ENCODE measurements at regions not wholly inside any gene's neighbourhood (a gene's known extent, or its start where the extent isn't known, plus 50 kb on each side); places are given as distances from the start of the nearest gene placed in this dataset.

GRCh38 chr12:16136219-16136988, 141.1 kb downstream of the SLC15A5 start:
- Histone ChIP-seq H3K27ac (ENCODE audit: low read depth, low read length) (no peak overlapping the region), H3K36me3 (ENCODE audit: insufficient read depth, low read length) (no peaks in the 10 kb centered on the region), H3K4me1 (ENCODE audit: insufficient read depth, low read length) (no peaks in the 10 kb centered on the region), H3K9me3 (ENCODE audit: control insufficient read depth in 1 of 2, low read length in 2 of 2) (peaks cover 0 to 13% of the 10 kb centered on the region in 2 donors), H3K27me3 (ENCODE audit: insufficient read depth, low read length) (no peaks in the 10 kb centered on the region), H3K4me3 (ENCODE audit: low read length in 2 of 2) (no peak overlapping the region)
- ChIA-PET CTCF (ENCODE audit: partially characterized antibody) (no interaction called here), POLR2A (ENCODE audit: partially characterized antibody) (no interaction called here)
- no peaks in the 10 kb centered on the region for H3K27me3 Mint-ChIP-seq
- H3K4me1 Mint-ChIP-seq: no peaks in the 10 kb centered on the region
- no peak overlapping the region for H3K4me3 Mint-ChIP-seq
- H3K27ac Mint-ChIP-seq: no peak overlapping the region
- peaks cover 3 to 38% (median 21%) of the 10 kb centered on the region in 8 donors for H3K9me3 Mint-ChIP-seq
- intact Hi-C loops (cut with micrococcal nuclease): no loop called here
- DNase-seq: no peak
- peaks cover 0 to 1% of the 10 kb centered on the region in 2 donors for H3K36me3 Mint-ChIP-seq

- ChIA-PET POLR2A (ENCODE audit: partially characterized antibody) (no interaction called here), CTCF (ENCODE audit: partially characterized antibody) (no interaction called here)
- Mint-ChIP-seq H3K27ac (no peak overlapping the region), H3K9me3 (peaks cover 3 to 38% (median 23%) of the 10 kb centered on the region in 8 donors), H3K27me3 (no peaks in the 10 kb centered on the region), H3K36me3 (peaks cover 0 to 1% of the 10 kb centered on the region in 2 donors), H3K4me3 (no peak overlapping the region), H3K4me1 (no peaks in the 10 kb centered on the region)
- intact Hi-C loops (cut with micrococcal nuclease): no loop called here
- Histone ChIP-seq H3K36me3 (ENCODE audit: insufficient read depth, low read length) (no peaks in the 10 kb centered on the region), H3K4me1 (ENCODE audit: insufficient read depth, low read length) (no peaks in the 10 kb centered on the region), H3K4me3 (ENCODE audit: low read length in 2 of 2) (no peak overlapping the region), H3K27ac (ENCODE audit: low read depth, low read length) (no peak overlapping the region), H3K9me3 (ENCODE audit: control insufficient read depth in 1 of 2, low read length in 2 of 2) (peaks cover 0 to 13% of the 10 kb centered on the region in 2 donors), H3K27me3 (ENCODE audit: insufficient read depth, low read length) (no peaks in the 10 kb centered on the region)
- no peak for DNase-seq
Observed at GRCh38 chr12:16135323-16135722, 142.2 kb downstream of the SLC15A5 start.

- intact Hi-C loops (cut with micrococcal nuclease): no loop called here
- Mint-ChIP-seq H3K27ac (no peak overlapping the region), H3K27me3 (no peaks in the 10 kb centered on the region), H3K9me3 (peaks cover 0 to 39% (median 25%) of the 10 kb centered on the region in 8 donors), H3K4me1 (no peaks in the 10 kb centered on the region), H3K4me3 (no peak overlapping the region), H3K36me3 (peaks cover 0 to 1% of the 10 kb centered on the region in 2 donors)
- CTCF ChIA-PET (ENCODE audit: partially characterized antibody): no interaction called here
- Histone ChIP-seq H3K4me3 (ENCODE audit: low read length in 2 of 2) (no peak overlapping the region), H3K27ac (ENCODE audit: low read depth, low read length) (no peak overlapping the region), H3K4me1 (ENCODE audit: insufficient read depth, low read length) (no peaks in the 10 kb centered on the region), H3K9me3 (ENCODE audit: control insufficient read depth in 1 of 2, low read length in 2 of 2) (peaks cover 0 to 13% of the 10 kb centered on the region in 2 donors), H3K27me3 (ENCODE audit: insufficient read depth, low read length) (no peaks in the 10 kb centered on the region), H3K36me3 (ENCODE audit: insufficient read depth, low read length) (no peaks in the 10 kb centered on the region)
- POLR2A ChIA-PET (ENCODE audit: partially characterized antibody): no interaction called here
- no peak for DNase-seq
Observed at GRCh38 chr12:16130343-16130742, 147.1 kb downstream of the SLC15A5 start.

GRCh38 chr12:16121953-16122352, 155.5 kb downstream of the SLC15A5 start:
- ChIA-PET CTCF (ENCODE audit: partially characterized antibody) (no interaction called here), POLR2A (ENCODE audit: partially characterized antibody) (no interaction called here)
- Mint-ChIP-seq H3K36me3 (no peaks in the 10 kb centered on the region), H3K27ac (no peak overlapping the region), H3K27me3 (no peaks in the 10 kb centered on the region), H3K9me3 (peaks cover 0 to 4% (median under 1%) of the 10 kb centered on the region in 8 donors), H3K4me3 (no peak overlapping the region), H3K4me1 (no peaks in the 10 kb centered on the region)
- H3K27ac ChIP-seq (ENCODE audit: low read depth, low read length): no peak overlapping the region
- no peak overlapping the region for H3K4me3 ChIP-seq (ENCODE audit: low read length in 2 of 2)
- no peaks in the 10 kb centered on the region for H3K27me3 ChIP-seq (ENCODE audit: insufficient read depth, low read length)
- H3K4me1 ChIP-seq (ENCODE audit: insufficient read depth, low read length): no peaks in the 10 kb centered on the region
- H3K9me3 ChIP-seq (ENCODE audit: control insufficient read depth in 1 of 2, low read length in 2 of 2): no peaks in the 10 kb centered on the region
- intact Hi-C loops (cut with micrococcal nuclease): no loop called here
- DNase-seq: no peak
- H3K36me3 ChIP-seq (ENCODE audit: insufficient read depth, low read length): no peaks in the 10 kb centered on the region

- H3K36me3 ChIP-seq (ENCODE audit: insufficient read depth, low read length): no peaks in the 10 kb centered on the region
- ChIA-PET POLR2A (ENCODE audit: partially characterized antibody) (no interaction called here), CTCF (ENCODE audit: partially characterized antibody) (no interaction called here)
- Mint-ChIP-seq H3K4me3 (no peak overlapping the region), H3K27me3 (no peaks in the 10 kb centered on the region), H3K4me1 (no peaks in the 10 kb centered on the region), H3K9me3 (peaks cover 0 to 2% (median under 1%) of the 10 kb centered on the region in 8 donors), H3K36me3 (no peaks in the 10 kb centered on the region), H3K27ac (no peak overlapping the region)
- no peak for DNase-seq
- intact Hi-C loops (cut with micrococcal nuclease): no loop called here
- H3K4me3 ChIP-seq (ENCODE audit: low read length in 2 of 2): no peak overlapping the region
- no peaks in the 10 kb centered on the region for H3K9me3 ChIP-seq (ENCODE audit: control insufficient read depth in 1 of 2, low read length in 2 of 2)
- no peak overlapping the region for H3K27ac ChIP-seq (ENCODE audit: low read depth, low read length)
- H3K27me3 ChIP-seq (ENCODE audit: insufficient read depth, low read length): no peaks in the 10 kb centered on the region
- no peaks in the 10 kb centered on the region for H3K4me1 ChIP-seq (ENCODE audit: insufficient read depth, low read length)
Observed at GRCh38 chr12:16119618-16120415, 157.7 kb downstream of the SLC15A5 start.

- intact Hi-C loops (cut with micrococcal nuclease): no loop called here
- H3K27me3 ChIP-seq (ENCODE audit: insufficient read depth, low read length): no peaks in the 10 kb centered on the region
- no peaks in the 10 kb centered on the region for H3K9me3 ChIP-seq (ENCODE audit: control insufficient read depth in 1 of 2, low read length in 2 of 2)
- H3K4me3 ChIP-seq (ENCODE audit: low read length in 2 of 2): no peak overlapping the region
- H3K4me3 Mint-ChIP-seq: no peak overlapping the region
- H3K4me1 Mint-ChIP-seq: no peaks in the 10 kb centered on the region
- no peak overlapping the region for H3K27ac ChIP-seq (ENCODE audit: low read depth, low read length)
- peaks cover 0 to 2% (median under 1%) of the 10 kb centered on the region in 8 donors for H3K9me3 Mint-ChIP-seq
- H3K27me3 Mint-ChIP-seq: no peaks in the 10 kb centered on the region
- no peak for DNase-seq
- H3K4me1 ChIP-seq (ENCODE audit: insufficient read depth, low read length): no peaks in the 10 kb centered on the region
- H3K36me3 ChIP-seq (ENCODE audit: insufficient read depth, low read length): no peaks in the 10 kb centered on the region
- POLR2A ChIA-PET (ENCODE audit: partially characterized antibody): no interaction called here
- CTCF ChIA-PET (ENCODE audit: partially characterized antibody): no interaction called here
- no peaks in the 10 kb centered on the region for H3K36me3 Mint-ChIP-seq
- H3K27ac Mint-ChIP-seq: peak overlapping the region in 1 of 7 donors; percentile 32
Observed at GRCh38 chr12:16118586-16118985, 158.9 kb downstream of the SLC15A5 start.

GRCh38 chr12:16112612-16113560, 164.6 kb downstream of the SLC15A5 start:
- H3K4me3 Mint-ChIP-seq: no peak overlapping the region
- Histone ChIP-seq H3K27me3 (ENCODE audit: insufficient read depth, low read length) (no peaks in the 10 kb centered on the region), H3K36me3 (ENCODE audit: insufficient read depth, low read length) (no peaks in the 10 kb centered on the region), H3K27ac (ENCODE audit: low read depth, low read length) (no peak overlapping the region), H3K4me3 (ENCODE audit: low read length in 2 of 2) (no peak overlapping the region), H3K9me3 (ENCODE audit: control insufficient read depth in 1 of 2, low read length in 2 of 2) (no peaks in the 10 kb centered on the region), H3K4me1 (ENCODE audit: insufficient read depth, low read length) (no peaks in the 10 kb centered on the region)
- peaks cover 0 to 7% (median under 1%) of the 10 kb centered on the region in 8 donors for H3K9me3 Mint-ChIP-seq
- H3K36me3 Mint-ChIP-seq: no peaks in the 10 kb centered on the region
- no peaks in the 10 kb centered on the region for H3K27me3 Mint-ChIP-seq
- POLR2A ChIA-PET (ENCODE audit: partially characterized antibody): no interaction called here
- H3K27ac Mint-ChIP-seq: no peak overlapping the region
- no peaks in the 10 kb centered on the region for H3K4me1 Mint-ChIP-seq
- DNase-seq: no peak
- intact Hi-C loops (cut with micrococcal nuclease): no loop called here
- CTCF ChIA-PET (ENCODE audit: partially characterized antibody): no interaction called here

Data from CD4-positive, alpha-beta memory T cell (primary cell).